ENCODE measurements at regions not wholly inside any gene's neighbourhood (a gene's known extent, or its start where the extent isn't known, plus 50 kb on each side); places are given as distances from the start of the nearest gene placed in this dataset.

- no peak overlapping the region for H2AFZ ChIP-seq (ENCODE audit: low read depth, low read length)
- no peak overlapping the region for H3K9ac ChIP-seq (ENCODE audit: low read length)
- TF ChIP-seq EZH2phosphoT487 (IDR thresholded peaks at IDR 0.05; ENCODE audit: low read depth), result no peak
- TF ChIP-seq CTCF (IDR thresholded peaks at IDR 0.05; ENCODE audit: low read depth, low read length), result no peak
- H3K4me1 ChIP-seq (ENCODE audit: low read length), result peaks cover 15% of the 10 kb centered on the region
- no peaks in the 10 kb centered on the region for H4K20me1 ChIP-seq (ENCODE audit: insufficient read depth, low read length)
- no peak overlapping the region for H3K4me3 ChIP-seq (ENCODE audit: low read length)
- H3K27me3 ChIP-seq (ENCODE audit: low read depth, low read length), result no peaks in the 10 kb centered on the region
- no peaks in the 10 kb centered on the region for H3K79me2 ChIP-seq (ENCODE audit: low read length)
- H3K4me2 ChIP-seq (ENCODE audit: low read length), result no peak overlapping the region
- H3K36me3 ChIP-seq (replicated peaks; ENCODE audit: low read depth, low read length), result no peaks in the 10 kb centered on the region
- no peaks in the 10 kb centered on the region for H3K9me3 ChIP-seq (ENCODE audit: insufficient read depth, low read length)
- no peak overlapping the region for H3K27ac ChIP-seq (ENCODE audit: low read length)
Measured at GRCh38 chr4:71251261-71251660, 87.6 kb upstream of the SLC4A4 start.

- no peaks in the 10 kb centered on the region for H3K9me3 ChIP-seq (ENCODE audit: insufficient read depth, low read length)
- no peak overlapping the region for H3K9ac ChIP-seq (ENCODE audit: low read length)
- TF ChIP-seq EZH2phosphoT487 (IDR thresholded peaks at IDR 0.05; ENCODE audit: low read depth) (no peak), CTCF (IDR thresholded peaks at IDR 0.05; ENCODE audit: low read depth, low read length) (no peak)
- H3K27ac ChIP-seq (ENCODE audit: low read length), result no peak overlapping the region
- H3K4me2 ChIP-seq (ENCODE audit: low read length), result peak overlapping the region; percentile 86
- no peaks in the 10 kb centered on the region for H3K36me3 ChIP-seq (replicated peaks; ENCODE audit: low read depth, low read length)
- no peaks in the 10 kb centered on the region for H3K79me2 ChIP-seq (ENCODE audit: low read length)
- peaks cover 15% of the 10 kb centered on the region for H3K4me1 ChIP-seq (ENCODE audit: low read length)
- H4K20me1 ChIP-seq (ENCODE audit: insufficient read depth, low read length), result no peaks in the 10 kb centered on the region
- no peaks in the 10 kb centered on the region for H3K27me3 ChIP-seq (ENCODE audit: low read depth, low read length)
- peak overlapping the region; percentile 61 for H3K4me3 ChIP-seq (ENCODE audit: low read length)
- H2AFZ ChIP-seq (ENCODE audit: low read depth, low read length), result peak overlapping the region; percentile 43; the same call in 1 of the 2 replicates
Measured at GRCh38 chr4:71253545-71253944, 85.3 kb upstream of the SLC4A4 start.

- Histone ChIP-seq H3K4me3 (ENCODE audit: low read length) (peak overlapping the region; percentile 61), H3K27ac (ENCODE audit: low read length) (no peak overlapping the region), H3K27me3 (ENCODE audit: low read depth, low read length) (no peaks in the 10 kb centered on the region), H2AFZ (ENCODE audit: low read depth, low read length) (peak overlapping the region; percentile 43; the same call in 1 of the 2 replicates), H3K4me2 (ENCODE audit: low read length) (peak overlapping the region; percentile 86), H3K9me3 (ENCODE audit: insufficient read depth, low read length) (no peaks in the 10 kb centered on the region), H3K4me1 (ENCODE audit: low read length) (peaks cover 15% of the 10 kb centered on the region), H3K9ac (ENCODE audit: low read length) (peak overlapping the region; percentile 26; the same call in 1 of the 2 replicates), H4K20me1 (ENCODE audit: insufficient read depth, low read length) (no peaks in the 10 kb centered on the region), H3K79me2 (ENCODE audit: low read length) (no peaks in the 10 kb centered on the region), H3K36me3 (replicated peaks; ENCODE audit: low read depth, low read length) (no peaks in the 10 kb centered on the region)
- TF ChIP-seq EZH2phosphoT487 (IDR thresholded peaks at IDR 0.05; ENCODE audit: low read depth) (no peak), CTCF (IDR thresholded peaks at IDR 0.05; ENCODE audit: low read depth, low read length) (peak; percentile 53)
Measured at GRCh38 chr4:71254451-71255012, 84.3 kb upstream of the SLC4A4 start.

- TF ChIP-seq EZH2phosphoT487 (IDR thresholded peaks at IDR 0.05; ENCODE audit: low read depth) (no peak), CTCF (IDR thresholded peaks at IDR 0.05; ENCODE audit: low read depth, low read length) (no peak)
- Histone ChIP-seq H3K27ac (ENCODE audit: low read length) (no peak overlapping the region), H3K9me3 (ENCODE audit: insufficient read depth, low read length) (no peaks in the 10 kb centered on the region), H3K9ac (ENCODE audit: low read length) (no peak overlapping the region), H3K4me3 (ENCODE audit: low read length) (no peak overlapping the region), H4K20me1 (ENCODE audit: insufficient read depth, low read length) (no peaks in the 10 kb centered on the region), H3K4me2 (ENCODE audit: low read length) (no peak overlapping the region), H3K36me3 (replicated peaks; ENCODE audit: low read depth, low read length) (no peaks in the 10 kb centered on the region), H2AFZ (ENCODE audit: low read depth, low read length) (no peak overlapping the region), H3K27me3 (ENCODE audit: low read depth, low read length) (peaks cover 2% of the 10 kb centered on the region; the same call in 1 of the 2 replicates), H3K79me2 (ENCODE audit: low read length) (no peaks in the 10 kb centered on the region), H3K4me1 (ENCODE audit: low read length) (peaks cover 15% of the 10 kb centered on the region)
Measured at GRCh38 chr4:71255976-71256375, 82.8 kb upstream of the SLC4A4 start.

Data from OCI-LY3 (cell line).